GM23338 (cell line): ENCODE measurements at regions not wholly inside any gene's neighbourhood (a gene's known extent, or its start where the extent isn't known, plus 50 kb on each side); places are given as distances from the start of the nearest gene placed in this dataset.

Experiments used
- ATAC-seq: fragments of 200-7000 bp; cut with Tn5 transposase; 3 replicates; pipeline ENCODE4 v1.9.1; 2020
- DNase-seq: peaks from one replicate; pipeline ENCODE4 v3.0.0-alpha.2; 2015; ENCODE audit warnings: low spot score
- H2AFZ ChIP-seq: fragments of 200-600 bp; sonication (generic); 2 replicates; pipeline ENCODE4 v1.8.0; 2016; ENCODE audit warnings: antibody characterized with exemption, mild to moderate bottlenecking, moderate library complexity
- H3F3A ChIP-seq: fragments of 200-600 bp; sonication (generic); replicated peaks from 2 replicates; pipeline ENCODE4 v1.8.0; 2017; ENCODE audit warnings: antibody characterized with exemption, mixed run types, low read depth
- H3K27ac ChIP-seq: fragments of 200-600 bp; sonication (generic); 2 replicates; pipeline ENCODE4 v1.6.1; 2016; ENCODE audit warnings: low read depth
- H3K27me3 ChIP-seq: fragments of 200-600 bp; sonication (generic); 2 replicates; pipeline ENCODE4 v1.8.0; 2016; ENCODE audit warnings: mild to moderate bottlenecking, mixed run types, moderate library complexity; ENCODE audit not compliant: insufficient read depth
- H3K36me3 ChIP-seq: fragments of 200-600 bp; sonication (generic); 2 replicates; pipeline ENCODE4 v1.8.0; 2016; ENCODE audit warnings: mild to moderate bottlenecking; ENCODE audit not compliant: insufficient read depth
- H3K4me1 ChIP-seq: fragments of 200-600 bp; sonication (generic); 2 replicates; pipeline ENCODE4 v1.8.0; 2016; ENCODE audit warnings: mild to moderate bottlenecking, moderate library complexity; ENCODE audit not compliant: insufficient read depth
- H3K4me2 ChIP-seq: fragments of 200-600 bp; sonication (generic); 2 replicates; pipeline ENCODE4 v1.7.1; 2017; ENCODE audit warnings: mixed run types
- H3K4me3 ChIP-seq: fragments of 200-600 bp; sonication (generic); 2 replicates; pipeline ENCODE4 v1.6.1; 2016; ENCODE audit warnings: mixed run types
- H3K79me2 ChIP-seq: fragments of 200-600 bp; sonication (generic); replicated peaks from 2 replicates; pipeline ENCODE4 v1.8.0; 2017; ENCODE audit warnings: mild to moderate bottlenecking; ENCODE audit not compliant: insufficient read depth
- H3K9me2 ChIP-seq: fragments of 200-600 bp; sonication (generic); 2 replicates; pipeline ENCODE4 v1.8.0; 2017; ENCODE audit not compliant: insufficient read depth
- H4K20me1 ChIP-seq: fragments of 200-600 bp; sonication (generic); replicated peaks from 2 replicates; pipeline ENCODE4 v1.8.0; 2017; ENCODE audit warnings: mild to moderate bottlenecking; ENCODE audit not compliant: insufficient read depth
- H3K27ac Mint-ChIP-seq: 2 replicates; pipeline ENCODE4 v1.8.0; 2020; ENCODE audit warnings: inconsistent platforms, mild to moderate bottlenecking, moderate library complexity, mixed read lengths
- H3K27me3 Mint-ChIP-seq: 3 replicates; pipeline ENCODE4 v1.8.0; 2022; ENCODE audit warnings: low read depth, mild to moderate bottlenecking, moderate library complexity, mixed read lengths, inconsistent platforms; ENCODE audit not compliant: insufficient read depth, poor library complexity
- H3K36me3 Mint-ChIP-seq: 3 replicates; pipeline ENCODE4 v1.8.0; 2021; ENCODE audit warnings: low read depth, mild to moderate bottlenecking, inconsistent platforms, moderate library complexity, mixed read lengths
- H3K4me1 Mint-ChIP-seq: 3 replicates; pipeline ENCODE4 v1.8.0; 2020; ENCODE audit warnings: mild to moderate bottlenecking, inconsistent platforms, mixed read lengths
- H3K4me3 Mint-ChIP-seq: 3 replicates; pipeline ENCODE4 v1.8.0; 2021; ENCODE audit warnings: moderate library complexity, mild to moderate bottlenecking, inconsistent platforms, mixed read lengths
- H3K9me3 Mint-ChIP-seq: 3 replicates; pipeline ENCODE4 v1.8.0; 2020; ENCODE audit warnings: moderate library complexity, mild to moderate bottlenecking, inconsistent platforms, mixed read lengths
- EZH2phosphoT487 ChIP-seq: fragments of 200-600 bp; sonication (generic); IDR thresholded peaks from one replicate; pipeline ENCODE4 v1.8.1; 2018; ENCODE audit warnings: antibody characterized with exemption; ENCODE audit not compliant: unreplicated experiment
- NANOG ChIP-seq: IDR thresholded peaks from 2 replicates; pipeline ENCODE4 v1.6.1; 2016; ENCODE audit warnings: antibody characterized with exemption, borderline replicate concordance
- POLR2AphosphoS5 ChIP-seq: IDR thresholded peaks from 2 replicates; pipeline ENCODE4 v1.6.1; 2016; ENCODE audit warnings: antibody characterized with exemption, low read depth
- STAT1 ChIP-seq: IDR thresholded peaks from one replicate; pipeline ENCODE4 v1.6.1; 2016; ENCODE audit warnings: antibody characterized with exemption; ENCODE audit not compliant: unreplicated experiment
- ZNF114 ChIP-seq: fragments of 250-450 bp; sonication (Bioruptor Pico); IDR thresholded peaks from 2 replicates; pipeline ENCODE4 v1.5.0; 2020; ENCODE audit warnings: mild to moderate bottlenecking, moderate library complexity
- ZNF331 ChIP-seq: fragments of 250-450 bp; sonication (Bioruptor Pico); IDR thresholded peaks from 2 replicates; pipeline ENCODE4 v1.5.0; 2020; ENCODE audit warnings: low read depth, mild to moderate bottlenecking, moderate library complexity
- ZNF462 ChIP-seq: fragments of 250-450 bp; sonication (Bioruptor Pico); IDR thresholded peaks from 2 replicates; pipeline ENCODE4 v1.5.0; 2020; ENCODE audit warnings: mild to moderate bottlenecking, moderate library complexity
- TF ChIP-seq, protein P1 (sequence below): IDR thresholded peaks from 2 replicates; pipeline ENCODE4 v1.6.1; 2016; ENCODE audit warnings: antibody characterized with exemption

DNA sequence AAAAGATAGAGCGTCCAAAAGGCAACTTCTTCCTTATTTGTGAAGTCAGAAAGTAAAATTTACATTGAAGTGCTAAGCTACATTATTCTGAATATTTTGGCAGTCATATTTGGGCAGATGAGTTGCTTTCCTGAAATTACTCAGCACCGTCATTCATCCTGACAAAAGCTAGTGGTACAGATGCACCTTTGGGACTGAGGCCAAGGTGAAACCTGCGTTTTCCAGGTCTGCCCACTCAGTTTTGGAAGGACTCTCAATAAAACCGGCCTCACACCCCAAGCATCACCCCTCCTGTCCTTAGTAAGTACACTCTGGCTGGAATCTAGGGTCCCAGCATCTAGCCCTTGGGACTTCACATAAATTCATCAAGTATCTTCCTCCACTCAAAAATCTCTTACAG, 187.5 kb downstream of the TM9SF2 start:
- H3K4me1 Mint-ChIP-seq, result peaks cover 80% of the 10 kb centered on the region
- H3K27ac ChIP-seq, result peak overlapping the region; percentile 98

GRCh38 chr13:99687723-99688397, 186.6 kb downstream of the TM9SF2 start:
- Mint-ChIP-seq H3K4me1 (peaks cover 71% of the 10 kb centered on the region), H3K4me3 (peak overlapping the region; percentile 58), H3K9me3 (no peaks in the 10 kb centered on the region), H3K27me3 (peaks cover 11% of the 10 kb centered on the region), H3K36me3 (no peaks in the 10 kb centered on the region), H3K27ac (peak overlapping the region; percentile 99)
- Histone ChIP-seq H3K4me1 (peaks cover 62% of the 10 kb centered on the region), H2AFZ (no peak overlapping the region), H4K20me1 (no peaks in the 10 kb centered on the region), H3F3A (0 out of 2 replicates have a peak, but pooled peaks cover 4% of the 10 kb centered on the region), H3K79me2 (no peaks in the 10 kb centered on the region), H3K4me2 (peak overlapping the region; percentile 69), H3K27ac (peak overlapping the region; percentile 98), H3K27me3 (no peaks in the 10 kb centered on the region), H3K9me2 (no peaks in the 10 kb centered on the region), H3K4me3 (peak overlapping the region; percentile 32), H3K36me3 (no peaks in the 10 kb centered on the region)
- ATAC-seq (peak; percentile 51), DNase-seq (peak; percentile 92)
- TF ChIP-seq STAT1 (no peak), NANOG (peak; percentile 97), POLR2AphosphoS5 (peak; percentile 40)

More for the DNA sequence above, 187.5 kb downstream of the TM9SF2 start:
- H3K79me2 ChIP-seq, result no peaks in the 10 kb centered on the region
- DNase-seq (no peak), ATAC-seq (no peak)
- Mint-ChIP-seq H3K9me3 (no peaks in the 10 kb centered on the region), H3K4me3 (peak overlapping the region; percentile 60; the same call in 2 of the 3 replicates), H3K27me3 (peaks cover 14% of the 10 kb centered on the region), H3K27ac (peak overlapping the region; percentile 95), H3K36me3 (no peaks in the 10 kb centered on the region)
- H3K27me3 ChIP-seq, result no peaks in the 10 kb centered on the region
- H3K4me1 ChIP-seq, result peaks cover 72% of the 10 kb centered on the region
- H3F3A ChIP-seq, result 0 out of 2 replicates have a peak, but pooled peaks cover 4% of the 10 kb centered on the region
- H3K36me3 ChIP-seq, result no peaks in the 10 kb centered on the region
- peak overlapping the region; percentile 69 for H3K4me2 ChIP-seq
- no peaks in the 10 kb centered on the region for H3K9me2 ChIP-seq
- TF ChIP-seq EZH2phosphoT487, result no peak
- TF ChIP-seq, protein P1, sequence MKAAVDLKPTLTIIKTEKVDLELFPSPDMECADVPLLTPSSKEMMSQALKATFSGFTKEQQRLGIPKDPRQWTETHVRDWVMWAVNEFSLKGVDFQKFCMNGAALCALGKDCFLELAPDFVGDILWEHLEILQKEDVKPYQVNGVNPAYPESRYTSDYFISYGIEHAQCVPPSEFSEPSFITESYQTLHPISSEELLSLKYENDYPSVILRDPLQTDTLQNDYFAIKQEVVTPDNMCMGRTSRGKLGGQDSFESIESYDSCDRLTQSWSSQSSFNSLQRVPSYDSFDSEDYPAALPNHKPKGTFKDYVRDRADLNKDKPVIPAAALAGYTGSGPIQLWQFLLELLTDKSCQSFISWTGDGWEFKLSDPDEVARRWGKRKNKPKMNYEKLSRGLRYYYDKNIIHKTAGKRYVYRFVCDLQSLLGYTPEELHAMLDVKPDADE, result no peak
- TF ChIP-seq ZNF331 (CRISPR knock-in tag), result no peak
- TF ChIP-seq NANOG, result no peak
- H4K20me1 ChIP-seq, result no peaks in the 10 kb centered on the region
- peak overlapping the region; percentile 12; the same call in 1 of the 2 replicates for H3K4me3 ChIP-seq
- no peak overlapping the region for H2AFZ ChIP-seq

GRCh38 chr13:99686944-99687411, 185.7 kb downstream of the TM9SF2 start:
- Histone ChIP-seq H3K36me3 (no peaks in the 10 kb centered on the region), H3K79me2 (no peaks in the 10 kb centered on the region), H3K4me2 (peak overlapping the region; percentile 54), H3K4me3 (peak overlapping the region; percentile 32), H3K4me1 (peaks cover 54% of the 10 kb centered on the region), H3K27ac (peak overlapping the region; percentile 98), H3F3A (0 out of 2 replicates have a peak, but pooled peaks cover 4% of the 10 kb centered on the region), H3K27me3 (no peaks in the 10 kb centered on the region), H3K9me2 (no peaks in the 10 kb centered on the region), H2AFZ (no peak overlapping the region), H4K20me1 (no peaks in the 10 kb centered on the region)
- Mint-ChIP-seq H3K4me3 (peak overlapping the region; percentile 58), H3K27ac (peak overlapping the region; percentile 99), H3K27me3 (peaks cover 8% of the 10 kb centered on the region), H3K36me3 (no peaks in the 10 kb centered on the region), H3K9me3 (no peaks in the 10 kb centered on the region), H3K4me1 (peaks cover 64% of the 10 kb centered on the region)
- peak; percentile 98 for DNase-seq
- peak; percentile 94 for ATAC-seq
- no peak for TF ChIP-seq ZNF114 (CRISPR knock-in tag)
- no peak for TF ChIP-seq STAT1
- TF ChIP-seq ZNF462 (CRISPR knock-in tag), result peak; percentile 84; the same call in 1 of the 2 replicates
